Frontal cortex (tissue), 3 donors: ENCODE measurements at regions not wholly inside any gene's neighbourhood (a gene's known extent, or its start where the extent isn't known, plus 50 kb on each side); places are given as distances from the start of the nearest gene placed in this dataset.
"Not testable (repeated sequence)": the region's sequence is repeated elsewhere in the genome, so short reads cannot be mapped to it uniquely, and the experiment has no call there.

Source experiments
- DNase-seq, 2 donors: peaks; one replicate each; pipeline ENCODE4 v3.0.0; 2012; ENCODE audit warnings: low spot score in 2 of 2
- FAIRE-seq: peaks from 2 replicates; lab custom pipeline; 2012; peaks lifted over from hg19 to GRCh38; lab: Jason Lieb, UNC
- donor health status: control.
- donor health status: control.
- donor health status: control.

DNA sequence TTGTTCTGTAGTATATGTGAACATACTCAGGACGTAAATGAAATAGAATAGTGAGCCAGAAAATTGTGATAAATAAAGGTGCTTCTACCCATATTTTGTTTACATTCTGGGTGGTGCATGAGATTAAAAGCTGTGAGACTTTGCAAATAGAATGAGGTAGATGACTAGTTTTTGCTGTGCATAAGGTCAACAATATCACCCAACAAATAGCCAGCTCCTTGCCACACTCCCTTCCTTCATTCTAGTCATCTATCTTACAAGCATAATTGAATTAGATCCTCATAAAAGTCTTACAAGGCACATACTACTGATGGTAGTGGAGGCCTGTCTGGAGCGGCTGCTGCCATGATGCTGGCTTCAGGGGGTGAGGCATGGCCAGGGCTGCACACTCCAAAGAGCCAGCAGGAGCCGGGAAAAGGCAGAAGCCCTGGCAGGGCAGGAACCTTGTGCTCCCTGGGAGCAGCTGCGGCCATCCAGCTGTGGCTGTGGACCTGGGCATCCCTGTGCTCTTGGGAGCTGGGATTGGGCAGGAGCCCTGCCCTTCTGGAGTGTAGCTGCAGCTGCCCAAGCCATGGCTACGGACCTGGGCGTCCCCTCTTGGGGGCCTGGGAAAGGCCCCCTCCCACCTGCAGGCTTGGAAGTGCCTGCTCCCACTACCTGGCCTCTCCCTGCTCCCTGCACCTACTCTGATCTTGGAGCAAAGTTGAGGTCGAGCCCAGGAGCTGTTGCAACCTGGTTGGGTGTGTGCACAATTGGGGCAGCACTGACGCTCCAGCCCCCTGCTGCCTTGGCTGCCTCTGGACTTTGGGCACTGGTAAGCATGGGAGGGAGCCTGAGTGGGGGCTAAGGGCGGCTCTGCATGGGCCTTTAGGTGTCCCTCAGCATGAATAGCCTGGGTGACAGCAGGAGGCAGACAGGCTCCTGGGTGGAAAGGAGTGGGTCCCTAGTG lies 112.8 kb downstream of the DACT1 start:
- DNase-seq (no peak), FAIRE-seq (no peak)

DNA sequence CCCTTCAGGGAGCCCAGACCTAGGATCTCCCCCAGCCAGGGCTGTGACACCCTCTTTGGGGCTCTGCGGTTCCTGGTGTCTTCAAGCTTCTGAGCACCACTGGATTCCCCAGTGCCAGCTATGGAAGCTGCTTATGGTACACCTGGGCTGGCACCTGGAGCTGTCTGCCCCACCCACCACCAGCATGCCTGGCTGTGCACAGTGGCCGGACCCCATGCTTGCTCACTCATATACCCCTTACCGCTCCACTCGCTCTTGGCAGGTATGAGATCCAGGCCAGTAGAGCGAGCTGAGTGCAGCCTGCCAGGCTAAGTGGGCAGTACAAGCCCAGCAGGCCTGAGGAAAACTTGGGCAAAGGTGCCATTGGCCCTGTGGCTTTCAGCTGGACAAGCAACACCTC lies 114.0 kb downstream of the DACT1 start:
- no peak for FAIRE-seq
- DNase-seq = no peak

DNA sequence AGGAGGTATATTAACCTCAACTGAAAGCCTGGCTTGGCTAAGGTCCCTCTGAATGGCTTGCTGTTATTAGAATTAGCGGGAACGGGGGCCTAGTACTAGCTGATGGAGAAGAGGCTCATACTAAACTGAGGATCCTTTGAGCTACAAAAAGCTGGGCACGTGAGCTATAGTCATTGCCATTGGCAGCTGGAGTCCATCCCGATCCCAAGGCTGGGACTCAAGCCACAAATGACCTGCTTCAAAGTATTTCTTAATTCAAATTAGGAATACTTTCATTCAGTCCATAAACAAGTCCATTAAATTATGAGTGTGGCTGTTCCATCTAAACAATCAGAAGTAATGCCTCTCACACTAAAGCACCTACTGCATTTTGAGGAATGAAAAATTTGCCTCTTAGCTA lies 114.5 kb downstream of the DACT1 start:
- FAIRE-seq = no peak
- no peak for DNase-seq

DNA sequence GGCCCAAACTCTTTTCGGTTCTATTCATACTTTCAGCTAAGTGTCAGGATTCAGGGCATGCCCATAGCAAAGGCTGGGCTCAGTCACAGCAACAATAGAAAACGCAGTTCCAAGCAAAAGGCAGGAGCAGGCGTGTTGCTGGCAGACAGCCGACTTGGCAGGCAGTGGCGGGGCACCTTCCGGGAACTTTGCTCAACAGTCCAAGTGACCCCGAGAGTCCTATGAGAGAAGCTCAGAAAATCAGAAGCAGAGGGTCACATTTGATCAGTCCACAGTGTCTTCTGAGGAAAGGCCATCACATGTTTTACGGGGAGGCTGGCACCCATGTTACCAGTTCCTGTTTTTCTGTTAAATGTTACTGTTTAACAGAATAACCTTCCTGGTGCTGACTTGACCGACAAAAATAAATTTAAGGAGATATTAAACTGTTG lies 115.0 kb downstream of the DACT1 start:
- FAIRE-seq (no peak), DNase-seq (peak; percentile 14 to 36)

DNA sequence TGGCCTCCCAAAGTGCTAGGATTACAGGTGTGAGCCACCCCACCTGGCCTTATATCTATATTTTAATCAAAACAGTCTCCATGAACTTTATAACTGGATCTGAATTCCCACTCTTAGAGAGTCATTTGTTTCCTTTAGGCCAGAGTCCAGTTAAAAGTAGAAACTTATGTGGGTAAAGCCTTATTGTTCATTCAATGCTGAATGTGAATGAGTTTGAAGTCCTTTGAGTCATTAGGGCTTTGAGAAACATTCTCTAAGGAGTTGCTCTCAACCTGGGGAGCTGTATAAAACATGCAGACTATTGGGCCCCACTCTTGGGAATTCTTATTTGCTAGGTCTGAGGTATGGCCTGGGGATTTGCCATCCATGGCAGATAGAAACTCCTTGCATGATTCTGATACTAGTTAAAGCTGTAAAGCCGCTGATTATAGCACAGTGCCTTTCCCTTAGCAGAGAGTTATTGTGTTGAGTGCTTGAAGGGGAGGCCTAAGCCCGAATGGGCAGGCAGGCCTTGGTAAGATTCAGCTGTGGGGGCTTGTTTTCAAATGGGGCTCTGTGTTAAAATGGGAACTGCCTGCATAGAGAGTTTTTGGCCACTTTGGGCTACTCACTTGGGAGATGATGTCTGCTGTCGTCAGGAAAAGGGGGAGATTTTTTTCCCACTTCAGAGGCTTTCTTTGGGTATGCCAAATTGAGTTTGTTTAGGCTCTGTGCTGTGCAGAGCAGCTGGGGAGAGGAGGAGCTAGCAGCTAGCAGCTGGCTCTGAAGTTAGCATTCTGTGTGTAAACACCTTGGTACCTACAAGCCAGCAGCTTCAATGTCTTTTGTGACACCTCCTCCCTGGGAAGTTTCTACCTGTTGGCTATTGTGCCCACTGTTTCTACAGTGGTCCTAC lies 117.5 kb downstream of the DACT1 start:
- DNase-seq (no peak), FAIRE-seq (no peak)

DNA sequence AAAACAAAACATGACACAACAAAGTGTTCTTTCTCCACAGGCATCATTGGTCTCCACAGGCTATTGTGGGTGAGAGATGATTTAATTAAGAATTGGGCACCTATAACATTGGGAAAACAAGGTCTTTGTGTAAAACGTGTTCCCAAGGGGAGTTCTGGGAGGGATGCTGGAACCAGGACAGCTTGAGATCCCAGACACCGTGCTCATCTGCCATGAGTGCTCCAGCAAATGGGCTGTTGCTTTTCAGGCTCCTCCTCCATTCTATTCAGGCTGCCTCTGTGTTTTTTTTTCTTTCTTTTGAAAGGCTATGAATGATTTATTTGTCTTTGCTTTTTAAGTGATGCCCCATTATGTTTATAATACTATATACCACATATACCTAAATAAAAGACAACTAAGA lies 122.4 kb downstream of the DACT1 start:
- FAIRE-seq = no peak
- DNase-seq = no peak

DNA sequence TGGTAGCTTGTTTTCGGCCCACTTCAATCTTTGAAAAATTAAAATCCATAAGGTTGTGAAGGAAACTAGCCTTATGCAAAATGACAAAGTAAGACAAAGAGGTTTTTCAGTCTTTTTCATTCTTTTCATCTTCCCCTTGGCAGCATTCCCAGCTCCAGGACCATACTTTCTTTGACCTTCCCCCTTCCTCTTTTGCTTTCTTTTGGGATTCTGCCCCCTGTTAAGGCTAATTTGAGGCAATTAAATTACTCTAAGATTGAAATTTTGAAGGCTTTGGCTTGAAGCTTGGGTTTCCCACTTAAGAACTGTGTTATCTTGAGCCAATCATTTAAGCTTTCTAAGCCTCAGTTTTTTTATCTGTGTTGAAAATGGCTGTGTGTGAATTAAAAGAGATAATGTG lies 124.9 kb downstream of the DACT1 start:
- no peak for DNase-seq

DNA sequence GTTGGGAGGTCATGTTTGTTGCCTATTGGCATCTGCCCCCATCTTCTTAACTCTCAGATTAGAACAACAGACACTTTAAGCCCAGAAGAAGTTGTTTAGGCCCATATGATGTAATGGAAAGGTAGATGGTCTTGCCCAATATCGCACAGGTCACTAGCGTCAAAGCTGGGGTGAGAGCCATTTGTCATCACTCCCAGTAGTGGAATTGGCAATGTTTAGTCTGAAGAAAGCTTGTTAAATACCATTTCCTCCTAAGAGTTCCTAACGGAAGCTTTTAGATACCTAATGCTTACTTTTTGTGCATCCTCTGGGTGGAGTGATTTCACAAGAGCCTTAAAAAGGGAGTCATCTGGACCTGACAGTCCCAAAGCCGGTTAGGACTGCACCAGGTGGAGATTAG lies 125.4 kb downstream of the DACT1 start:
- DNase-seq (no peak), FAIRE-seq (no peak)

More for the DNA sequence above, 124.9 kb downstream of the DACT1 start:
- no peak for FAIRE-seq

DNA sequence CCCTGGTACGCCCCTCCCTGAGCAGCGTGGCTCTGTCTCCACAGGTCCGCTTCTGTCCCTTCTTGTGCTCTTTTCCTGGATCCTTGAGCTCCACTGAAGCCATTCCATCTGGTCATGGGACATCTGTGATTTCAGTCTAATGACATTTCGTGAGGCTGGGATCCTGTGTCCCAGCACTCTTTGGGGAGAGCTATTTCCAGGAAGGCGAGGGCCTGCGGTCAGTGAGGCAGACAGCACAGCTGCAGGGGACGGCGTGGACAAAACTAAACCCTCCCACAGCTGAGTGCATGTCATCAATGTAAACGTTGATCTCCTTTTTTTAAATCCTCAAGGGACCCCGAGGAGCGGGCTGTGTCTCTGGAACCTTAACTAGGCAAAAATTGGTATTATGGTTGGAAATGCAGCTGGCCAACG lies 127.7 kb downstream of the DACT1 start:
- no peak for FAIRE-seq
- no peak for DNase-seq

DNA sequence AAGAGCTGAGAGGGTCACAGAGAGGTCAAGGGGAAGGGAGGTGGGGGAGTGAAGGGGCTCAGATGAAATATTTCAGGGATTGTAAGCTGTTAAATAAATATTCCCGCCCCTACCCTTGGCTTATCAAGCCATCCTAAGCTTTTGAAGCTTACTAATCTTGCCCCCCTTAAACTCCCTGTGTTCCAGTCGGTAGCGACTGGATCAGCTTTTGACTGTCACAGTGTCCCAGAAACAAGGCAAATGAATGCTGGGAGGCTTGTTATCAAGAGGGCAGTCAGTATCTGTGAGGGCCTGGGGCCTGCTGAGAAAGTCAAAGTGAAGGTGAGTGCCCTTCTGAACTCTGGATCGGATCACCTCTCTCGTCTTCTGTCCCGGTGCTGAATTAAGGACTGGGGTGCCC lies 128.1 kb downstream of the DACT1 start:
- no peak for DNase-seq

DNA sequence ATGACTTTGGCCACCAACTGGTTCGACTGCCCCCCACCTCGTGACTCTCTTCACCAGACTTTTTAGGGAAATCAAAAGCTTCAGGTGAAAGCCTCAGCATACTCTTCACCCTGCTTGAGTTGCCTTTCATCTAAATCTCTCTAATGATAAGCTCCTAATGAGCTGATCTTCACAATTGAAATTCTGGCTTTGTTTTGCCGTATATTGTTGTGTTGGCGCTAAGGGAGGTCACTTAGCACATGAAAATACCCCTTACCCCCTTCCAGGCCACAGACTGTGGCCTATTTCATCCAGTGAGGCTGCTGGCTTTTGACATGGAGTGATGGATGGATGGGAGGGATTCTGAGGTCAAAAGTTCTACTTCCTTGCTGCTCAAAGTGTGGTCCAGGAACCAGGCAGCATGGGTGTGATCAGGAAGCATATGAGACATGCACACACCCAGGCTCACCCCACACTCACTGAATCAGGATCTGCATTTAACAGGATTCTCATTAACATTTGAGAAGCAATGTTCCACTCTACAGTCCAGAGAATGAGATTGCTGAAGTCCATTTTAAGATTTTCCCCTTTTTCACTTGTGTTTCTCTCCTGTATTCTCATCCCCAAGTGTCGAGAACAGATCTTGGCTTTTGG lies 131.4 kb downstream of the DACT1 start:
- no peak for DNase-seq
- FAIRE-seq = no peak

More for the DNA sequence above, 128.1 kb downstream of the DACT1 start:
- FAIRE-seq = no peak

DNA sequence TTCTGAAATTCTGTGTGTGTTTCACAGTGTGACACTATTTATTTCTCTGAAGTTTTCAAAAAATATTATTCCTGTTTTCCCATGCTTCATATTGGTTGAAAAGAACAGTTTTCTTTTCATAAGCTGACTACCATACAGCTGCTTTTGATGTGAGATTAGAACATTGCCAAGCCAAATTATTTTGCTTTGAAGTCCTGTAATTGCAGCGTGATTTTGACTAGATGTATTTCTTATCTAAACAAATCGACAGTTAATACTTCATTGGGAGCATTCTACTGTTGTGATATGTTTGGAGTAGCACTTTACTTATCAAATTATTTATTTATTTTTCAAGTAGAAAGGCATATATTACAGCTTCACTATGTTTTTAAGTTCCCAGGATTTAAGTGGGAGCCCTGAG lies 132.0 kb downstream of the DACT1 start:
- no peak for DNase-seq
- FAIRE-seq = no peak

DNA sequence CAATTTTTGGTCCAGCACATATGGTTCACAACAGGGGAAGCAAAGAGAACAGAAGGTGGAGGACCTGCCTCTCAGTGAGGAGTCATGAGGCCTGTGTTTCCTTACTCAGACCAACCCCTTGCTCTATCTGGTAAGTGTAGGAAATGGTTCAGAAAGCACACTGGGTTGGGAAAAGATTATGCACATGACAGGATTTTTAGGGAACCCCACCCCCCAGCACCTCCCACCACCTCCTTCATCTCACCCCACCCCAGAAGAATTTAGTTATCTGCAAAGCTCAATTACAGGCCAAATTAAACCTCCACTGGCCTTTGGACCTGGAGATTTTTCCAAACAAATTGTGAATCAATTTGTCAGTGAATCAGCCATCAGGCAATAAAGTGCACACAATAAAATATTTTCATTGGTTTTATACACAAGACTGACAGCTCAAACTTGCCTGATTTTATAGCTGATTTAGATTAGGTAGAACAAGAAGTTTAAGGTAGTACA lies 132.8 kb downstream of the DACT1 start:
- no peak for DNase-seq
- FAIRE-seq = no peak

DNA sequence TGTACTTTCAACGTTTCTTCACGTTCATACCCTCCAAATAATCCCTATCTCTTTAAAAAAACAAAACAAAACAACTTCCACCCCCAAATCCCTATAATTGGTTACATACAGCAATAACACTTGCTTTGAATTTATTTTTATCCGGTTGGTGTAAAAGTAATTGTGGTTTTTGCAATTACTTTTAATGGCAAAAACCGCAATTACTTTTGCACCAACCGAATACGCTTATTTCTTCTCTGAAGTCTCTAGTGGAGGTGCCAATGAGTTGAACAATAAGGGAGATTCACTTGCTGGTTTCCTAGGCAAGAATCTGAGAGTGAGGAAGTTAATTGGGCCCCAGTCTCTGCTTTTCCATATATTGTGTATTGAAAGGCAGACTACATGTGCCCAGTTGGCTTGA lies 133.3 kb downstream of the DACT1 start:
- DNase-seq = no peak
- FAIRE-seq = no peak

DNA sequence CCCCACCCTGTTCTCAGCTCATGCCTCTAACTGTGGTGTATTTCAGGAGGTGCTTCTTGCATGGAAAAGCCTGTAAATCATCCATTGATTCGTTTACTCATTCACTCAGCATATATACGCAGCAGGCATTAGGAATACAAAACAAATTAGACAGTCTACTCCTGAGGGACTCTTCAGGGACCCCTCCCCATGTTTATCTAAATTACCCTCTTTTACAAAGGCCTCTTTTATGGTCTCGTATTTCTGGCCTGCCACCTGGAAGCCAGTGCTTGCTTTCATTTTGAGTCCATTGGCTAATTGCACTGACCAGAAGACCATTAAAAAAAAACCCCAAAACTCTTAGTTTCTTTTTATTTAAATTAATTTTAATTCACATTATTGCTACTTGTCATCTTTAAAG lies 134.4 kb downstream of the DACT1 start:
- no peak for DNase-seq
- FAIRE-seq = no peak

DNA sequence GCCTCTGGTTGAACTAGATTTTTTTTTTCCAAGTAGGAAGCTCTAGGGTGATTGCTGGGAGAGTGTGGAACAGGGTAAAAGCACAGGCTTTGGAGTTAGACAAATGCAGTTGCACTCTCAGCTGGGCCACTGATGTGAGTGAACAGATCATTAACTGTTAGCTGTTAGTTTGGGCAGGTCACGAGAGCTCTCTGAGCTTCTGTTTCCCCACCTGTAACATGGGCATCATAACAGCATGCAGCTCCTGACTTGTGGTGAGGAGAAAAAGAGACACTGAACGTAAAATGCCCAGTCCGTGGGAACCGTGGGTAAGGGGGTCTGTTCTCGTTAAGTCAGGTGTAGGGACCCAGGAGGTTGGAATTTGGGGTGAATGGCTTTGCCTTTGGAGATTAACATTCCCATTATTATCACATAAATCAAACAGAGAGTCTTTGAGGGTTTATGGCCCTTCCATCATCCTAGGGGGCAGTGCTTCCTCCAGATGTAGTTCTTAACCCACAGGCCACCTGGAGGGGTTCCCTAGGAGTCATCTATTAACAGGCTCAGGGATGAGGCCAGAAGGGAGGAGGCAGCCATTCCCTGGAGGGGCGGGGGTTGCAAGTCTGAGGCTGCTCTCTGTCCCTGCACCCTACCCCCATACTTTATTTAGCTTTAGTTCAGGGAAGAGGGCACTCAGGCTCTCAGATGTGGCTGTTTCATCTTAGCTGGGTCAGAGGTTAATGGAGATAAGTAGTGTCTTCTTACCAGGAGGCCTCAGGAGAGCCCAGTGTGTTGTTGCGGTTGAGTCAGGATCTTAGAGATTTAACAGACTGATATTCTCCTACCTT lies 135.2 kb downstream of the DACT1 start:
- no peak for FAIRE-seq
- no peak for DNase-seq

DNA sequence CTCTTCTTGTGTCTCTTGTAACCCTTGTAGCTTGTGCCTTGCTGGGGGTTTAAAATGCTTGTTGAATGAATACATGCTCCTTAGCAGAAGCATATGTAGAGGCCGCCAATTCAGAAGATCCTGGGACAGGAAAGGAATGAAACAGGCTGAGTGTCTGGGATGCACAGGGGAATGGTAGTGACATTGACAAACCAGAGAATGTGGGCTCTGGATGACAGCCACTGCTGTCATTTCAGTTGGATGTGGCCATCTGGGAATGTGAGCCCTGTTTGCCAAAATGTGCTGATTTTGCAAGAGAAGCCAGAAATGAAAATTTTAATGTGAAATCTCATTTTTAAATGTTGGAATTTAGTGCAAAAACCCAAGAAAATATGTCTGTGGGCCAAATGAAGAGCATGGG lies 136.8 kb downstream of the DACT1 start:
- DNase-seq = no peak

DNA sequence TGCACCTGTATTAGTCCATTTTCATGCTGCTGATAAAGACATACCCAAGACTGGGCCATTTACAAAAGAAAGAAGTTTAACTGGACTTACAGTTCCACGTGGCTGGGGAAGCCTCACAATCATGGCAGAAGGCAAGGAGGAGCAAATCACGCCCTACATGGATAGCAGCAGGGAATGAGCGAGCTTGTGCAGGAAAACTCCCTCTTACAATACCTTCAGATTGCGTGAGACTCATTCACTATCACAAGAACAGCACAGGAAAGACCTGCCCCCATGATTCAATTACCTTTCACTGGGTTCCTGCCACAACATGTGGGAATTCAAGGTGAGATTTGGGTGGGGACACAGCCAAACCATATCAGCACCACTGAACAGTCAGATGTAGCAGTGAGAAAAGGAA lies 137.4 kb downstream of the DACT1 start:
- FAIRE-seq = not testable (repeated sequence)

More for the DNA sequence above, 136.8 kb downstream of the DACT1 start:
- FAIRE-seq = no peak

DNA sequence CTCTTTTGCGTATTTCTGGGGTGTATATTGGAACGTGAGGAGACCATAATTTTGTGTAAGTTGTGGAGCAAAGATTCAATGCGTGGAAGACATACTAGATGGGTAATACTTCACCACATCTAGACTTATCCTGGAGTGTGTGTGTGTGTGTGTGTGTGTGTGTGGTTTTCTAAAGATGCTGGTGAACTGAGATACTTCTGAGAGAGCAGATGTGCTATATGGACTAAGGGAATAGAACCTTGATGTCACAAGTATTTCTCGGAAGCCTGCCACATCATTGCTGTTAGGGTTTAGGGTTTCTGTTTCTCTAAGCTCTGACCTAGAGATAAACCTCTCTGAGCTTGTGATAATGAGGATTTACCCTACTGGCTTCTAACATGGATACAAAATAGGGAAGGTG lies 138.8 kb downstream of the DACT1 start:
- FAIRE-seq = no peak

More for the DNA sequence above, 137.4 kb downstream of the DACT1 start:
- not testable (repeated sequence) for DNase-seq

More for the DNA sequence above, 138.8 kb downstream of the DACT1 start:
- no peak for DNase-seq
